MCF 10A (cell line): ENCODE measurements at regions not wholly inside any gene's neighbourhood (a gene's known extent, or its start where the extent isn't known, plus 50 kb on each side); places are given as distances from the start of the nearest gene placed in this dataset.
A peak's percentile ranks its signal among the peaks of the same experiment; 100 is the strongest.

Experiments
- BruUV-seq: library from RNA; stranded (reverse); fragments of 400-500 nt; replicated peaks from 2 replicates; lab custom pipeline; 2021; lab: Mats Ljungman, UMichigan
- CTCF ChIA-PET: fragments of 300-600 bp; sonication (Branson Sonifier 250); formaldehyde crosslinking; extraction: SDS; loops from one replicate; lab custom pipeline; 2021; ENCODE audit warnings: antibody characterized with exemption, inconsistent platforms; lab: Yijun Ruan, JAX
- POLR2A ChIA-PET: fragments of 300-600, 350-650 bp; sonication (Branson Sonifier 250); formaldehyde crosslinking; extraction: SDS; loops from one replicate; lab custom pipeline; 2020; ENCODE audit warnings: antibody characterized with exemption, inconsistent platforms; lab: Yijun Ruan, JAX
- DNase-seq: peaks from one replicate; pipeline ENCODE4 v3.0.0-alpha.2; 2018; ENCODE audit not compliant: unreplicated experiment
- H3K27ac Mint-ChIP-seq: one replicate; pipeline ENCODE4 v1.8.0; 2022; ENCODE audit warnings: mild to moderate bottlenecking, low read depth, mixed read lengths; ENCODE audit not compliant: unreplicated experiment
- H3K27me3 Mint-ChIP-seq: one replicate; pipeline ENCODE4 v1.8.0; 2022; ENCODE audit warnings: mixed read lengths; ENCODE audit not compliant: insufficient read depth, unreplicated experiment
- H3K36me3 Mint-ChIP-seq: one replicate; pipeline ENCODE4 v1.8.0; 2022; ENCODE audit warnings: mild to moderate bottlenecking, moderate library complexity, mixed read lengths; ENCODE audit not compliant: insufficient read depth, unreplicated experiment
- H3K4me1 Mint-ChIP-seq: one replicate; pipeline ENCODE4 v1.8.0; 2022; ENCODE audit warnings: mixed read lengths; ENCODE audit not compliant: insufficient read depth, unreplicated experiment
- H3K4me3 Mint-ChIP-seq: one replicate; pipeline ENCODE4 v1.8.0; 2022; ENCODE audit warnings: mild to moderate bottlenecking, moderate library complexity, mixed read lengths; ENCODE audit not compliant: unreplicated experiment
- H3K9me3 Mint-ChIP-seq: one replicate; pipeline ENCODE4 v1.8.0; 2022; ENCODE audit warnings: mixed read lengths; ENCODE audit not compliant: unreplicated experiment
- intact Hi-C: fragments of 100-400 bp; cut with micrococcal nuclease; formaldehyde crosslinking; loops from 2 replicates; pipeline ENCODE4 v1.14.1; 2022
- TF ChIP-seq, protein P1 (sequence below): fragments of 200-600 bp; IDR thresholded peaks from one replicate; pipeline ENCODE4 v1.8.0; 2022; ENCODE audit warnings: antibody characterized with exemption, mild to moderate bottlenecking; ENCODE audit not compliant: unreplicated experiment

DNA sequence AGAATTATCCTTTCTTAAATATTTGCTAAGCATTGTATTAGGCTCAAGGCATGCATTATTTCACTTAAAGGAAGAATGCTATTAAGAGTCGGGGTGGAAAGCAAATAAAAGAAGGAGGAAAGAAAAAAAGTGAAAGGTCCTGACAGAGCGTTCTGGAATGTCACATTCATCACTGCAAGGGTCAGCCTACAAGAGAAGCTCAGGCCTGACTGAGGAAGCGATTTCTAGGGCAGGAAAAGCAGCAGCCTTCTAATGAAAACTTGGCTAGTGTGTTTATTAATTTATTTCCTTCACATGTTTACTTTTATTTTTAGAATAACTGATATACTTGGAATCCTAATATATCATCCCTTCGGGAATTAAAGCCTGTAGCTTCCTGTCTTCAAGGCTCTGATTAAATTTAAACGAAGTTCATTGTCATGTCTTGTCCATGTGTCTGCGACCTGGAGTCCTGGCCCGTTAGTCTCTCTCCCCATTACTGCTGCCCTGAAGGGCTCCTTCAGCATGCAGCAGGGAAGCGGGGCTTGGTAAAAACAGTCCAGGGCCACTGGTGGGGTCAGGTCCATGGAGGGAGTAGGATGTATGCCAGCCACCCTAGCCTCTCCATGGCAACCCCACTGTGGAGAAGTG, 119.2 kb upstream of the CCDC68 start:
- Mint-ChIP-seq H3K27ac (no peak overlapping the region), H3K4me3 (no peak overlapping the region), H3K27me3 (no peaks in the 10 kb centered on the region), H3K4me1 (no peaks in the 10 kb centered on the region), H3K36me3 (no peaks in the 10 kb centered on the region), H3K9me3 (no peaks in the 10 kb centered on the region)
- ChIA-PET CTCF (interaction anchor here (1.0 kb wide), 1 partner anchor 407 kb away, joined by 3 read pairs; no protein-coding TSS in a partner anchor), POLR2A (no interaction called here)
- TF ChIP-seq, protein P1, sequence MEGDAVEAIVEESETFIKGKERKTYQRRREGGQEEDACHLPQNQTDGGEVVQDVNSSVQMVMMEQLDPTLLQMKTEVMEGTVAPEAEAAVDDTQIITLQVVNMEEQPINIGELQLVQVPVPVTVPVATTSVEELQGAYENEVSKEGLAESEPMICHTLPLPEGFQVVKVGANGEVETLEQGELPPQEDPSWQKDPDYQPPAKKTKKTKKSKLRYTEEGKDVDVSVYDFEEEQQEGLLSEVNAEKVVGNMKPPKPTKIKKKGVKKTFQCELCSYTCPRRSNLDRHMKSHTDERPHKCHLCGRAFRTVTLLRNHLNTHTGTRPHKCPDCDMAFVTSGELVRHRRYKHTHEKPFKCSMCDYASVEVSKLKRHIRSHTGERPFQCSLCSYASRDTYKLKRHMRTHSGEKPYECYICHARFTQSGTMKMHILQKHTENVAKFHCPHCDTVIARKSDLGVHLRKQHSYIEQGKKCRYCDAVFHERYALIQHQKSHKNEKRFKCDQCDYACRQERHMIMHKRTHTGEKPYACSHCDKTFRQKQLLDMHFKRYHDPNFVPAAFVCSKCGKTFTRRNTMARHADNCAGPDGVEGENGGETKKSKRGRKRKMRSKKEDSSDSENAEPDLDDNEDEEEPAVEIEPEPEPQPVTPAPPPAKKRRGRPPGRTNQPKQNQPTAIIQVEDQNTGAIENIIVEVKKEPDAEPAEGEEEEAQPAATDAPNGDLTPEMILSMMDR = no peak
- DNase-seq = no peak
- no TSS peak for BruUV-seq
- intact Hi-C loops = no loop called here

DNA sequence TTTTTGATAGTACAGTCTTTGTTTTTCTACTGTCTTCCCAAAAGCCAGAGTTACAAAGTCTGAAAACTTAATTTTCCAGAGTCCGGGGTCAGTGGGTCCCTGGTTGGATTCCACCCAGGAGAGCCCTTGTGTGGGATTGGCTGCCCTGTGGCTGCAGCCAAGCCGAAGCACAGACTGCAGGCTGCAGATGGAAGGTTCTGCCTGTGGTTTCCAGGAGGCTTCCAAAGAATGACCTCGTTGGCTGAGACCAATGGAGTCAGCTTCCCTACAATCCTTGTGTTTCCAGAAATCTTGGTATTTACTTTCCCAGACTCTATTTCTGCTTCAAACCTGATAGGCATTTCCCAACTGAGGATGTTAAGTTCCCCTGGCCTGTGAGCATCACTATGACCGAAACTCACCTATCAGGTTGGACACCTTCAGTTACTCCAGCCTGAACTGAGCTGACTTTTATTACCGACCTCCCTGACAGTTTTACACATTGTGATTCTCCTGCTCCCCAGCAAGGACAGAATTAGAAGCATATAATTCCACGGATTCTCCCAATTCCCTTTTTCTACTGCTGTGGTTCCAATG, 117.5 kb upstream of the CCDC68 start:
- DNase-seq = no peak
- no peaks in the 10 kb centered on the region for H3K36me3 Mint-ChIP-seq
- TF ChIP-seq, protein P1 = no peak
- no peaks in the 10 kb centered on the region for H3K27me3 Mint-ChIP-seq
- BruUV-seq = no TSS peak
- H3K9me3 Mint-ChIP-seq = no peaks in the 10 kb centered on the region
- no peaks in the 10 kb centered on the region for H3K4me1 Mint-ChIP-seq
- no peak overlapping the region for H3K27ac Mint-ChIP-seq
- ChIA-PET CTCF (no interaction called here), POLR2A (interaction anchor here (0.7 kb wide), 1 partner anchor 87 kb away, joined by 3 read pairs; no protein-coding TSS in a partner anchor)
- intact Hi-C loops = no loop called here
- no peak overlapping the region for H3K4me3 Mint-ChIP-seq

GRCh38 chr18:55073834-55074233, 114.6 kb upstream of the CCDC68 start:
- TF ChIP-seq, protein P1 = no peak
- Mint-ChIP-seq H3K9me3 (no peaks in the 10 kb centered on the region), H3K27ac (no peak overlapping the region), H3K4me1 (no peaks in the 10 kb centered on the region), H3K4me3 (no peak overlapping the region), H3K27me3 (no peaks in the 10 kb centered on the region), H3K36me3 (no peaks in the 10 kb centered on the region)
- POLR2A ChIA-PET = no interaction called here
- BruUV-seq = no TSS peak
- CTCF ChIA-PET = no interaction called here
- no peak for DNase-seq
- intact Hi-C loops = no loop called here

GRCh38 chr18:55073116-55073515, 113.9 kb upstream of the CCDC68 start:
- H3K9me3 Mint-ChIP-seq = no peaks in the 10 kb centered on the region
- intact Hi-C loops = no loop called here
- no peak overlapping the region for H3K4me3 Mint-ChIP-seq
- H3K36me3 Mint-ChIP-seq = no peaks in the 10 kb centered on the region
- no peak overlapping the region for H3K27ac Mint-ChIP-seq
- ChIA-PET POLR2A (no interaction called here), CTCF (no interaction called here)
- no peaks in the 10 kb centered on the region for H3K27me3 Mint-ChIP-seq
- TF ChIP-seq, protein P1 = no peak
- DNase-seq = peak; percentile 38
- no peaks in the 10 kb centered on the region for H3K4me1 Mint-ChIP-seq
- BruUV-seq = no TSS peak
